Keratinocyte (primary cell): ENCODE measurements at regions not wholly inside any gene's neighbourhood (a gene's known extent, or its start where the extent isn't known, plus 50 kb on each side); places are given as distances from the start of the nearest gene placed in this dataset.

ENCODE experiments used
- EZH2 ChIP-seq: IDR thresholded peaks from one replicate; pipeline ENCODE4 v1.6.1; 2012; ENCODE audit warnings: inconsistent platforms, mild to moderate bottlenecking, low read length, moderate library complexity
- TF ChIP-seq, protein P1 (sequence below), 3 experiments: IDR thresholded peaks in 1 of 3; conservative IDR thresholded peaks in 1 of 3; optimal IDR thresholded peaks in 1 of 3; 2 replicates in 2 of 3; 3 replicates in 1 of 3; pipeline versions ENCODE3 to v1.5.1; 2011; ENCODE audit warnings: low read length in 3 of 3, mild to moderate bottlenecking in 3 of 3, moderate library complexity in 2 of 3, control low read depth in 1 of 3, inconsistent platforms in 1 of 3; ENCODE audit not compliant: insufficient read depth in 2 of 3; ENCODE audit errors: extremely low read depth in 1 of 3

DNA sequence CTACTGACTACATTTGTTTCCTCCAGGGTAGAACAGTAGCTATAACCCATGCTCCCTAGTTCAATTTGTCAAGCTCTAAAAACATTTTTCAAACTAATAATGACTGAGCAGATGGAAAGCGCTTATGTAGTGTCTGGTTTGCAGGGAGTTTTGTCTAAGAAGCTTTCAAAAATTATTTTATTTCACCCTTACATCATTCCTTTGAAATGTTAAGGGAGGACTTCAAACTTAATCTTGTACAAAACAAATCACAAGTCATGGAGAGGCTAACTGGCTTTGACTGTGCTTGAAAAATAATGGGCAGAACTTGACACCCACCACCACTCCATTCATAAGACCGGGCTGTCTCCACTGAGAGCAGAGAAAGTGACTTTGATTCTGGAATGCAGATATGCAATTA, 153.4 kb upstream of the QRFPR start:
- TF ChIP-seq, protein P1, sequence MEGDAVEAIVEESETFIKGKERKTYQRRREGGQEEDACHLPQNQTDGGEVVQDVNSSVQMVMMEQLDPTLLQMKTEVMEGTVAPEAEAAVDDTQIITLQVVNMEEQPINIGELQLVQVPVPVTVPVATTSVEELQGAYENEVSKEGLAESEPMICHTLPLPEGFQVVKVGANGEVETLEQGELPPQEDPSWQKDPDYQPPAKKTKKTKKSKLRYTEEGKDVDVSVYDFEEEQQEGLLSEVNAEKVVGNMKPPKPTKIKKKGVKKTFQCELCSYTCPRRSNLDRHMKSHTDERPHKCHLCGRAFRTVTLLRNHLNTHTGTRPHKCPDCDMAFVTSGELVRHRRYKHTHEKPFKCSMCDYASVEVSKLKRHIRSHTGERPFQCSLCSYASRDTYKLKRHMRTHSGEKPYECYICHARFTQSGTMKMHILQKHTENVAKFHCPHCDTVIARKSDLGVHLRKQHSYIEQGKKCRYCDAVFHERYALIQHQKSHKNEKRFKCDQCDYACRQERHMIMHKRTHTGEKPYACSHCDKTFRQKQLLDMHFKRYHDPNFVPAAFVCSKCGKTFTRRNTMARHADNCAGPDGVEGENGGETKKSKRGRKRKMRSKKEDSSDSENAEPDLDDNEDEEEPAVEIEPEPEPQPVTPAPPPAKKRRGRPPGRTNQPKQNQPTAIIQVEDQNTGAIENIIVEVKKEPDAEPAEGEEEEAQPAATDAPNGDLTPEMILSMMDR (optimal IDR thresholded peaks at IDR 0.05 in 1 of 3, IDR thresholded peaks at IDR 0.05 in 1 of 3, conservative IDR thresholded peaks at IDR 0.05 in 1 of 3; ENCODE audit: extremely low read depth in 1 of 3, insufficient read depth in 2 of 3, low read length in 3 of 3) = no peak
- no peak for TF ChIP-seq EZH2
